ENCODE measurements at regions not wholly inside any gene's neighbourhood (a gene's known extent, or its start where the extent isn't known, plus 50 kb on each side); places are given as distances from the start of the nearest gene placed in this dataset.

- H3K4me1 ChIP-seq (ENCODE audit: low read depth, poor library complexity, severe bottlenecking) = no peaks in the 10 kb centered on the region
- no peak overlapping the region for H3K4me2 ChIP-seq
- H3K4me3 ChIP-seq (IDR thresholded peaks at IDR 0.05; ENCODE audit: insufficient read depth, low read depth, low read length) = no peak overlapping the region
- no peak overlapping the region for H2AFZ ChIP-seq (ENCODE audit: low read depth)
- no peaks in the 10 kb centered on the region for H3K27me3 ChIP-seq (ENCODE audit: insufficient read depth, low read depth)
- H4K20me1 ChIP-seq (ENCODE audit: insufficient read depth) = no peaks in the 10 kb centered on the region
- H3K27ac ChIP-seq = no peak overlapping the region
- no peaks in the 10 kb centered on the region for H3K79me2 ChIP-seq (ENCODE audit: insufficient read depth, low read depth)
- no peak for TF ChIP-seq CTCF (conservative IDR thresholded peaks at IDR 0.05; ENCODE audit: low read depth, low read length)
- H3K36me3 ChIP-seq (ENCODE audit: insufficient read depth) = no peaks in the 10 kb centered on the region
- no peak overlapping the region for H3K9ac ChIP-seq
These were observed 83.0 kb downstream of the SEC61B start for GRCh38 chr9:99305124-99305523.

- H3K4me3 ChIP-seq (IDR thresholded peaks at IDR 0.05; ENCODE audit: insufficient read depth, low read depth, low read length) = no peak overlapping the region
- no peaks in the 10 kb centered on the region for H3K4me1 ChIP-seq (ENCODE audit: low read depth, poor library complexity, severe bottlenecking)
- no peak overlapping the region for H3K9ac ChIP-seq
- TF ChIP-seq CTCF (conservative IDR thresholded peaks at IDR 0.05; ENCODE audit: low read depth, low read length) = no peak
- no peaks in the 10 kb centered on the region for H4K20me1 ChIP-seq (ENCODE audit: insufficient read depth)
- no peaks in the 10 kb centered on the region for H3K36me3 ChIP-seq (ENCODE audit: insufficient read depth)
- no peaks in the 10 kb centered on the region for H3K27me3 ChIP-seq (ENCODE audit: insufficient read depth, low read depth)
- no peaks in the 10 kb centered on the region for H3K79me2 ChIP-seq (ENCODE audit: insufficient read depth, low read depth)
- no peak overlapping the region for H2AFZ ChIP-seq (ENCODE audit: low read depth)
- no peak overlapping the region for H3K27ac ChIP-seq
- H3K4me2 ChIP-seq = no peak overlapping the region
These were observed 84.0 kb downstream of the SEC61B start for GRCh38 chr9:99305820-99306811.

GRCh38 chr9:99307851-99308250 is 85.8 kb downstream of the SEC61B start:
- Histone ChIP-seq H3K4me1 (ENCODE audit: low read depth, poor library complexity, severe bottlenecking) (no peaks in the 10 kb centered on the region), H2AFZ (ENCODE audit: low read depth) (no peak overlapping the region), H3K9ac (no peak overlapping the region), H3K4me2 (no peak overlapping the region), H3K27ac (no peak overlapping the region), H3K4me3 (IDR thresholded peaks at IDR 0.05; ENCODE audit: insufficient read depth, low read depth, low read length) (no peak overlapping the region), H3K79me2 (ENCODE audit: insufficient read depth, low read depth) (no peaks in the 10 kb centered on the region), H3K27me3 (ENCODE audit: insufficient read depth, low read depth) (no peaks in the 10 kb centered on the region), H3K36me3 (ENCODE audit: insufficient read depth) (no peaks in the 10 kb centered on the region), H4K20me1 (ENCODE audit: insufficient read depth) (no peaks in the 10 kb centered on the region)
- no peak for TF ChIP-seq CTCF (conservative IDR thresholded peaks at IDR 0.05; ENCODE audit: low read depth, low read length)

DNA sequence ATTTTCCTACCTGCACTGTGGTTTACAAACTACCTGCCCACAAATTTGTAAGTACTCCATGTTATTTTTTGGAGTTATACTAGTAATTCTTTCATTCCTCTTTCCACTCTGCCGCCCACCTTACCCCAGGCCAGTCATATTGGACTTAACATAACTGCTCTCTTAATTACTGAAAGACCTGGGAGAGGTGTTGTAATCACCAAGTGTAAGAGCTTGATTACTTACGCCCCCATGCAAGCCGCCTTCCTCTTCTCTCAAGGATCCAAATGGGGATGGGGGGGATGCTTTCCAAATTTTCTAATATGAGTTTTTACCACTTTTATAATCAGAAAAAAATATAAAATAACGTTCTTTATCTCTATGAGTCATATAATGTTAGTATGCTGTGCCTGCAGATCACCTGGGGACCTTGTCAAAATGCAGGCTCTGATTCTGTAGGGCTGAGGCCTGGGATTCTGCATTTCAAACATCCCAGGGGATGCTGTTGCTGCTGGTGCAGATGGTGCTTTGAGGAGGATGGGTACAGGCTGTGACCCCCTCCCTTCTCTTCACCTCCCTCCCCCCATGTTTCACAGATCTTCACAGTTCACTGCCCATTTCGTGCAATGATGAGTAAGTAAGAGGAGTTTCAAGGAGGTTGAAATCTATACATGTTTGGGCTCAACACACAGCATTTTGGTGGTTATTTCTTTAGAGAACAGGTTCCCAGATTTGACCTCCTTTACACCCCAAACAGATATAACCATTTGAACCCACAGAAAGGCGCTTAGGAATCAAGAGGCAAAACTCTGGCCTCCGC is 87.3 kb downstream of the SEC61B start:
- no peak for TF ChIP-seq CTCF (conservative IDR thresholded peaks at IDR 0.05; ENCODE audit: low read depth, low read length)
- H3K4me2 ChIP-seq = no peak overlapping the region
- H3K36me3 ChIP-seq (ENCODE audit: insufficient read depth) = no peaks in the 10 kb centered on the region
- H3K79me2 ChIP-seq (ENCODE audit: insufficient read depth, low read depth) = no peaks in the 10 kb centered on the region
- no peaks in the 10 kb centered on the region for H3K4me1 ChIP-seq (ENCODE audit: low read depth, poor library complexity, severe bottlenecking)
- H3K9ac ChIP-seq = no peak overlapping the region
- H3K27me3 ChIP-seq (ENCODE audit: insufficient read depth, low read depth) = no peaks in the 10 kb centered on the region
- no peak overlapping the region for H3K27ac ChIP-seq
- no peak overlapping the region for H3K4me3 ChIP-seq (IDR thresholded peaks at IDR 0.05; ENCODE audit: insufficient read depth, low read depth, low read length)
- H2AFZ ChIP-seq (ENCODE audit: low read depth) = no peak overlapping the region
- H4K20me1 ChIP-seq (ENCODE audit: insufficient read depth) = no peaks in the 10 kb centered on the region
